HG03135 (cell line): ENCODE measurements at regions not wholly inside any gene's neighbourhood (a gene's known extent, or its start where the extent isn't known, plus 50 kb on each side); places are given as distances from the start of the nearest gene placed in this dataset.
A peak's percentile ranks its signal among the peaks of the same experiment; 100 is the strongest.

Experiments
- ATAC-seq: cut with Tn5 transposase; IDR thresholded peaks from one replicate; pipeline ENCODE4 v1.9.1; 2021; ENCODE audit warnings: mild to moderate bottlenecking, moderate library complexity; ENCODE audit not compliant: unreplicated experiment

DNA sequence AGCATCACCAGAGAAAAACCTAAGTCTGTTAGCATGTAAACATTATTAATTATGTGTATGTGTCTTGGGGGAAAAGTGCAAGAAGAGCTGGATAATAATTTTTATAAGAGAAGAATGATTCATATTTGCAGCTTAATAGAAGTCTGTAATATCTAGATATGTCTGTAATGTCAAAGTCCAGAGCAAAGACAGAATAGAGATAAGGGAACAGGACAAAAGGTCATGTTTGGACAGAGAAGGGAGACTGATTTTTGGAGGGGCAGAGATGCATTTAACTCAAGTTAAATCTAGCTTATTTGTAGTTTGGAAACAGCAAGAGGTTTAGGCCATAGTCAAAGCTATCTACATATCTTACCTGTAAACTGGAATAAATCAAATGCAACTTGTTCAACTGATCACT is 61.2 kb downstream of the MAGED1 start:
- ATAC-seq, result no peak

GRCh38 chrX:51955200-51955599 is 61.8 kb downstream of the MAGED1 start:
- peak; percentile 83 for ATAC-seq

DNA sequence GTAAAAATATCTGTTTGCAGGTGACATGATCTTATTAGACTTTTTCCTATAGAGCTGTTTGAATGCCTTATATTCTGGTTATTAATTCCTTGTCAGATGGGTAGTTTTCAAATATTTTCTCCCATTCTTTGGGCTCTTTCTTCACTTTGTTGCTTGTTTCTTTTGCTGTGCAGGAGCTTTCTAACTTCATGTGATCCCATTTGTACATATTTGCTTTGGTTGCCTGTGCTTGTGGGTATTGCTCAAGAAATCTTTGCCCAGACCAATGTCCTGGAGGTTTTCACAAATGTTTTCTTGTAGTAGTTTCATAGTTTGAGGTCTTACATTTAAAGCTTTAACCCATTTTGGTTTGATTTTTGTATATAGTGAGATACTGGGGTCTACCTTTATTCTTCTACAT is 63.0 kb downstream of the MAGED1 start:
- ATAC-seq, result no peak

- ATAC-seq, result no peak
These were observed 81.9 kb downstream of the MAGED1 start for GRCh38 chrX:51975360-51975759.

GRCh38 chrX:51975811-51976210 is 82.4 kb downstream of the MAGED1 start:
- no peak for ATAC-seq

- ATAC-seq, result no peak
These were observed 83.1 kb downstream of the MAGED1 start for GRCh38 chrX:51976503-51976902.
